Astrocyte (in vitro differentiated cells and primary cell): ENCODE measurements at regions not wholly inside any gene's neighbourhood (a gene's known extent, or its start where the extent isn't known, plus 50 kb on each side); places are given as distances from the start of the nearest gene placed in this dataset.

Experiments used
- EZH2 ChIP-seq: IDR thresholded peaks from 2 replicates; pipeline ENCODE4 v1.6.1; 2012; ENCODE audit warnings: mild to moderate bottlenecking, low read length, inconsistent platforms; ENCODE audit not compliant: insufficient read depth
- TF ChIP-seq, protein P1 (sequence below): IDR thresholded peaks from 2 replicates; pipeline ENCODE4 v1.5.1; 2011; ENCODE audit warnings: low read depth, mild to moderate bottlenecking, inconsistent platforms, low read length, moderate library complexity; ENCODE audit not compliant: insufficient read depth

- TF ChIP-seq EZH2: no peak
- TF ChIP-seq, protein P1, sequence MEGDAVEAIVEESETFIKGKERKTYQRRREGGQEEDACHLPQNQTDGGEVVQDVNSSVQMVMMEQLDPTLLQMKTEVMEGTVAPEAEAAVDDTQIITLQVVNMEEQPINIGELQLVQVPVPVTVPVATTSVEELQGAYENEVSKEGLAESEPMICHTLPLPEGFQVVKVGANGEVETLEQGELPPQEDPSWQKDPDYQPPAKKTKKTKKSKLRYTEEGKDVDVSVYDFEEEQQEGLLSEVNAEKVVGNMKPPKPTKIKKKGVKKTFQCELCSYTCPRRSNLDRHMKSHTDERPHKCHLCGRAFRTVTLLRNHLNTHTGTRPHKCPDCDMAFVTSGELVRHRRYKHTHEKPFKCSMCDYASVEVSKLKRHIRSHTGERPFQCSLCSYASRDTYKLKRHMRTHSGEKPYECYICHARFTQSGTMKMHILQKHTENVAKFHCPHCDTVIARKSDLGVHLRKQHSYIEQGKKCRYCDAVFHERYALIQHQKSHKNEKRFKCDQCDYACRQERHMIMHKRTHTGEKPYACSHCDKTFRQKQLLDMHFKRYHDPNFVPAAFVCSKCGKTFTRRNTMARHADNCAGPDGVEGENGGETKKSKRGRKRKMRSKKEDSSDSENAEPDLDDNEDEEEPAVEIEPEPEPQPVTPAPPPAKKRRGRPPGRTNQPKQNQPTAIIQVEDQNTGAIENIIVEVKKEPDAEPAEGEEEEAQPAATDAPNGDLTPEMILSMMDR: no peak
Observed at GRCh38 chr9:31355965-31356364, 1028.5 kb upstream of the ACO1 start.
